H9 (cell line): ENCODE measurements at regions not wholly inside any gene's neighbourhood (a gene's known extent, or its start where the extent isn't known, plus 50 kb on each side); places are given as distances from the start of the nearest gene placed in this dataset.

Experiments
- DNase-seq: peaks from one replicate; pipeline ENCODE4 v3.0.0-alpha.2; 2017
- H2AFZ ChIP-seq: one replicate; pipeline ENCODE4 v1.6.1; 2013; ENCODE audit warnings: mild to moderate bottlenecking, low read length, control low read depth, moderate library complexity
- H2AK5ac ChIP-seq: 2 replicates; pipeline ENCODE4 v1.6.1; 2013; ENCODE audit warnings: low read length, control low read depth, mixed read lengths; ENCODE audit not compliant: insufficient read length
- H2BK120ac ChIP-seq: one replicate; pipeline ENCODE4 v1.6.1; 2013; ENCODE audit warnings: low read depth, mild to moderate bottlenecking, low read length, control low read depth, inconsistent platforms; ENCODE audit not compliant: poor library complexity, severe bottlenecking
- H2BK12ac ChIP-seq: 2 replicates; pipeline ENCODE4 v1.6.1; 2013; ENCODE audit warnings: low read length, control low read depth, mixed read lengths, low read depth; ENCODE audit not compliant: insufficient read length
- H2BK15ac ChIP-seq: 2 replicates; pipeline ENCODE4 v1.6.1; 2013; ENCODE audit warnings: low read depth, low read length, control low read depth
- H2BK20ac ChIP-seq: one replicate; pipeline ENCODE4 v1.6.1; 2013; ENCODE audit warnings: low read depth, mild to moderate bottlenecking, low read length, control low read depth, inconsistent platforms; ENCODE audit not compliant: poor library complexity, severe bottlenecking
- H2BK5ac ChIP-seq: 2 replicates; pipeline ENCODE4 v1.6.1; 2013; ENCODE audit warnings: low read length, control low read depth, mixed read lengths; ENCODE audit not compliant: insufficient read length
- H3K14ac ChIP-seq: 2 replicates; pipeline ENCODE4 v1.6.1; 2013; ENCODE audit warnings: low read length, control low read depth; ENCODE audit not compliant: insufficient read depth
- H3K18ac ChIP-seq: 2 replicates; pipeline ENCODE4 v1.6.1; 2013; ENCODE audit warnings: low read depth, mild to moderate bottlenecking, mixed read lengths, low read length, control low read depth; ENCODE audit not compliant: insufficient read length
- H3K23ac ChIP-seq: 2 replicates; pipeline ENCODE4 v1.6.1; 2013; ENCODE audit warnings: low read length, control low read depth, mixed read lengths, low read depth; ENCODE audit not compliant: insufficient read length
- H3K23me2 ChIP-seq: 2 replicates; pipeline ENCODE4 v1.6.1; 2013; ENCODE audit warnings: low read depth, mild to moderate bottlenecking, mixed read lengths, low read length, control low read depth; ENCODE audit not compliant: insufficient read length, poor library complexity, severe bottlenecking
- H3K27ac ChIP-seq: 2 replicates; pipeline ENCODE4 v1.5.1; 2013; ENCODE audit warnings: low read length, control low read depth, mixed read lengths, low read depth; ENCODE audit not compliant: insufficient read length
- H3K27me3 ChIP-seq: 2 replicates; pipeline ENCODE4 v1.6.1; 2013; ENCODE audit warnings: low read length, control low read depth, inconsistent platforms; ENCODE audit not compliant: insufficient read depth
- H3K4ac ChIP-seq: 2 replicates; pipeline ENCODE4 v1.6.1; 2013; ENCODE audit warnings: low read depth, mild to moderate bottlenecking, control low read depth, inconsistent platforms, low read length, moderate library complexity
- H3K4me1 ChIP-seq: 2 replicates; pipeline ENCODE4 v1.6.1; 2013; ENCODE audit warnings: low read length, control low read depth, inconsistent platforms; ENCODE audit not compliant: insufficient read depth
- H3K4me2 ChIP-seq: 2 replicates; pipeline ENCODE4 v1.6.1; 2013; ENCODE audit warnings: low read length, control low read depth, mixed read lengths; ENCODE audit not compliant: insufficient read length, insufficient read depth
- H3K56ac ChIP-seq: 2 replicates; pipeline ENCODE4 v1.6.1; 2013; ENCODE audit warnings: low read depth, mild to moderate bottlenecking, mixed read lengths, low read length, control low read depth; ENCODE audit not compliant: insufficient read length
- H3K79me1 ChIP-seq: 2 replicates; pipeline ENCODE4 v1.6.1; 2013; ENCODE audit warnings: low read depth, mild to moderate bottlenecking, moderate library complexity, low read length, control low read depth, inconsistent platforms; ENCODE audit not compliant: insufficient read depth, poor library complexity, severe bottlenecking
- H3K79me2 ChIP-seq: 2 replicates; pipeline ENCODE4 v1.6.1; 2013; ENCODE audit warnings: low read length, control low read depth, inconsistent platforms; ENCODE audit not compliant: insufficient read depth
- H3K9ac ChIP-seq: 2 replicates; pipeline ENCODE4 v1.6.1; 2013; ENCODE audit warnings: low read length, control low read depth, mixed read lengths; ENCODE audit not compliant: insufficient read length; ENCODE audit errors: extremely low read depth
- H3K9me3 ChIP-seq: one replicate; pipeline ENCODE4 v1.6.1; 2013; ENCODE audit warnings: low read depth, low read length, inconsistent platforms; ENCODE audit not compliant: control insufficient read depth
- H3T11ph ChIP-seq: one replicate; pipeline ENCODE4 v1.6.1; 2013; ENCODE audit warnings: mild to moderate bottlenecking, low read length, control low read depth, inconsistent platforms
- H4K20me1 ChIP-seq: one replicate; pipeline ENCODE4 v1.6.1; 2013; ENCODE audit not compliant: control insufficient read depth, insufficient read length, insufficient read depth
- H4K5ac ChIP-seq: 2 replicates; pipeline ENCODE4 v1.6.1; 2013; ENCODE audit warnings: low read depth, mild to moderate bottlenecking, mixed read lengths, low read length, control low read depth; ENCODE audit not compliant: insufficient read length
- H4K8ac ChIP-seq: replicated peaks from 2 replicates; pipeline ENCODE4 v1.6.1; 2013; ENCODE audit warnings: low read length, control low read depth, mixed read lengths, low read depth; ENCODE audit not compliant: insufficient read length
- H4K91ac ChIP-seq: 2 replicates; pipeline ENCODE4 v1.6.1; 2013; ENCODE audit warnings: low read depth, mild to moderate bottlenecking, moderate library complexity, mixed read lengths, low read length, control low read depth; ENCODE audit not compliant: insufficient read length
- H3K27ac Mint-ChIP-seq, 3 experiments: 2 replicates in 2 of 3; 3 replicates in 1 of 3; pipeline ENCODE4 v1.8.0; 2020 to 2021; ENCODE audit warnings: mixed read lengths in 3 of 3, mild to moderate bottlenecking in 1 of 3, moderate library complexity in 1 of 3
- H3K27me3 Mint-ChIP-seq: 2 replicates; pipeline ENCODE4 v1.8.0; 2021; ENCODE audit warnings: low read depth, mild to moderate bottlenecking, moderate library complexity, mixed read lengths
- H3K36me3 Mint-ChIP-seq, 3 experiments: 2 replicates in 2 of 3; 3 replicates in 1 of 3; pipeline ENCODE4 v1.8.0; 2020 to 2021; ENCODE audit warnings: low read depth in 3 of 3, mixed read lengths in 3 of 3; ENCODE audit not compliant: insufficient read depth in 1 of 3
- H3K4me1 Mint-ChIP-seq, 2 experiments: 2 replicates each; pipeline ENCODE4 v1.8.0; 2020; ENCODE audit warnings: mixed read lengths in 2 of 2
- H3K4me3 Mint-ChIP-seq, 2 experiments: 2 replicates in 1 of 2; 3 replicates in 1 of 2; pipeline ENCODE4 v1.8.0; 2020 to 2021; ENCODE audit warnings: mild to moderate bottlenecking in 2 of 2, mixed read lengths in 2 of 2, moderate library complexity in 1 of 2
- H3K9me3 Mint-ChIP-seq, 2 experiments: 2 replicates in 1 of 2; 3 replicates in 1 of 2; pipeline ENCODE4 v1.8.0; 2020; ENCODE audit warnings: mild to moderate bottlenecking in 2 of 2, mixed read lengths in 2 of 2, moderate library complexity in 1 of 2
- CTCF ChIP-seq: fragments of 200-600 bp; sonication (generic); conservative IDR thresholded peaks from 3 replicates; pipeline ENCODE4 v1.8.0; 2021; ENCODE audit warnings: antibody characterized with exemption, mild to moderate bottlenecking
- WGBS: extraction: QIAGEN DNeasy Blood & Tissue Kit; methylation state at CpG from one replicate; pipeline ENCODE4 v1.1.7; 2013; ENCODE audit warnings: missing lambda C conversion rate, low lambda C conversion rate, mixed read lengths; ENCODE audit not compliant: insufficient read length; ENCODE audit errors: extremely low coverage; 5-methylcytosine and 5-hydroxymethylcytosine counted together

- H3K27ac ChIP-seq: no peak overlapping the region
- H3K4ac ChIP-seq: no peak overlapping the region
- H3K36me3 Mint-ChIP-seq: no peaks in the 10 kb centered on the region
- no peaks in the 10 kb centered on the region for H3K9me3 ChIP-seq
- no peak overlapping the region for H3T11ph ChIP-seq
- H3K79me2 ChIP-seq: no peaks in the 10 kb centered on the region
- H3K4me1 Mint-ChIP-seq: peaks cover 12 to 22% of the 10 kb centered on the region in 2 experiments
- DNase-seq: no peak
- no peaks in the 10 kb centered on the region; a peak in 2 of 5 replicates for H3K9me3 Mint-ChIP-seq
- H3K79me1 ChIP-seq: no peaks in the 10 kb centered on the region
- no peak for TF ChIP-seq CTCF
- no peak overlapping the region for H2BK5ac ChIP-seq
- no peaks in the 10 kb centered on the region for H3K23me2 ChIP-seq
- no peak overlapping the region for H2AFZ ChIP-seq
- no peak overlapping the region for H4K5ac ChIP-seq
- H3K9ac ChIP-seq: no peak overlapping the region
- no peak overlapping the region for H2AK5ac ChIP-seq
- H3K27me3 ChIP-seq: no peaks in the 10 kb centered on the region
- no peak overlapping the region for H3K56ac ChIP-seq
- H3K14ac ChIP-seq: no peak overlapping the region
- no peak overlapping the region for H4K8ac ChIP-seq
- H3K27ac Mint-ChIP-seq: no peak overlapping the region
- peaks cover 20% of the 10 kb centered on the region for H3K27me3 Mint-ChIP-seq
- no peak overlapping the region for H2BK20ac ChIP-seq
- no peak overlapping the region for H3K4me3 Mint-ChIP-seq
- H3K4me1 ChIP-seq: no peaks in the 10 kb centered on the region
- no peak overlapping the region for H2BK15ac ChIP-seq
- no peak overlapping the region for H2BK120ac ChIP-seq
- no CpG with 5 or more reads among the region's 4 CpGs for WGBS
- H4K20me1 ChIP-seq: no peaks in the 10 kb centered on the region
- H4K91ac ChIP-seq: no peak overlapping the region
- no peak overlapping the region for H3K4me2 ChIP-seq
- no peak overlapping the region for H2BK12ac ChIP-seq
- no peak overlapping the region for H3K18ac ChIP-seq
- no peak overlapping the region for H3K23ac ChIP-seq
Observed at GRCh38 chr10:104582602-104582951, 58.5 kb upstream of the SORCS3 start.
